ENCODE measurements at regions not wholly inside any gene's neighbourhood (a gene's known extent, or its start where the extent isn't known, plus 50 kb on each side); places are given as distances from the start of the nearest gene placed in this dataset.

DNA sequence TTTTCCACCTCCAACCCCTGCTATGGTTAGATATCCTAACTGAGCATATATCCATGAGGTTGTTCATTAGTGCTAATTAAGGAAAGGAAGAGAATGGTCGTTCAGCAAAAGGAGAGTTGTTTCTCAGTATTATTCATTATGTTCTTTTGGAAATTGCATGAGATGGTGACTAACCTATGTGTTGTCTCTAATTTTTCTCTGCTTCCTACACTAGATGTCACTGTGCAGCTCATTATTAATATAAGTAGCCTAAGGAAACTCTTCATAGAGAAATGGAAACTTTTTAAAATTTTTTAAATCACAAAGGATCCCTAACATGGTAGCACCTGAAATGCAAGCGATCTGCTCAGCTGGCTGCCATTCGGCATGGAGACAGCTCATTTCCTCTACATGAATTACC, 67.7 kb upstream of the FAM9A start:
- H3K4me1 Mint-ChIP-seq (ENCODE audit: insufficient read depth, unreplicated experiment): peaks cover 9% of the 10 kb centered on the region
- ChIA-PET POLR2A (interaction anchor here (0.6 kb wide), 1 partner anchor 791 kb away, joined by 3 read pairs; no protein-coding TSS in a partner anchor), CTCF (interaction anchor here (0.6 to 1.4 kb wide), 12 partner anchors 11 to 834 kb away, joined by 3 to 4 read pairs (median 3); no protein-coding TSS in a partner anchor)
- no TSS peak for BruUV-seq (replicated peaks)
- no peak overlapping the region for H3K27ac Mint-ChIP-seq (ENCODE audit: low read depth, unreplicated experiment)
- H3K27me3 Mint-ChIP-seq (ENCODE audit: insufficient read depth, unreplicated experiment): no peaks in the 10 kb centered on the region
- H3K36me3 Mint-ChIP-seq (ENCODE audit: insufficient read depth, unreplicated experiment): no peaks in the 10 kb centered on the region
- no peak overlapping the region for H3K4me3 Mint-ChIP-seq (ENCODE audit: unreplicated experiment)
- TF ChIP-seq, protein P1, sequence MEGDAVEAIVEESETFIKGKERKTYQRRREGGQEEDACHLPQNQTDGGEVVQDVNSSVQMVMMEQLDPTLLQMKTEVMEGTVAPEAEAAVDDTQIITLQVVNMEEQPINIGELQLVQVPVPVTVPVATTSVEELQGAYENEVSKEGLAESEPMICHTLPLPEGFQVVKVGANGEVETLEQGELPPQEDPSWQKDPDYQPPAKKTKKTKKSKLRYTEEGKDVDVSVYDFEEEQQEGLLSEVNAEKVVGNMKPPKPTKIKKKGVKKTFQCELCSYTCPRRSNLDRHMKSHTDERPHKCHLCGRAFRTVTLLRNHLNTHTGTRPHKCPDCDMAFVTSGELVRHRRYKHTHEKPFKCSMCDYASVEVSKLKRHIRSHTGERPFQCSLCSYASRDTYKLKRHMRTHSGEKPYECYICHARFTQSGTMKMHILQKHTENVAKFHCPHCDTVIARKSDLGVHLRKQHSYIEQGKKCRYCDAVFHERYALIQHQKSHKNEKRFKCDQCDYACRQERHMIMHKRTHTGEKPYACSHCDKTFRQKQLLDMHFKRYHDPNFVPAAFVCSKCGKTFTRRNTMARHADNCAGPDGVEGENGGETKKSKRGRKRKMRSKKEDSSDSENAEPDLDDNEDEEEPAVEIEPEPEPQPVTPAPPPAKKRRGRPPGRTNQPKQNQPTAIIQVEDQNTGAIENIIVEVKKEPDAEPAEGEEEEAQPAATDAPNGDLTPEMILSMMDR (IDR thresholded peaks at IDR 0.05; ENCODE audit: unreplicated experiment): no peak
- H3K9me3 Mint-ChIP-seq (ENCODE audit: unreplicated experiment): peaks cover 30% of the 10 kb centered on the region
- intact Hi-C loops (cut with micrococcal nuclease): loop anchor here (1.0 to 2.0 kb wide), 2 partner anchors 484 to 840 kb away; no protein-coding TSS in a partner anchor
- peak; percentile 34 for DNase-seq (ENCODE audit: unreplicated experiment)

DNA sequence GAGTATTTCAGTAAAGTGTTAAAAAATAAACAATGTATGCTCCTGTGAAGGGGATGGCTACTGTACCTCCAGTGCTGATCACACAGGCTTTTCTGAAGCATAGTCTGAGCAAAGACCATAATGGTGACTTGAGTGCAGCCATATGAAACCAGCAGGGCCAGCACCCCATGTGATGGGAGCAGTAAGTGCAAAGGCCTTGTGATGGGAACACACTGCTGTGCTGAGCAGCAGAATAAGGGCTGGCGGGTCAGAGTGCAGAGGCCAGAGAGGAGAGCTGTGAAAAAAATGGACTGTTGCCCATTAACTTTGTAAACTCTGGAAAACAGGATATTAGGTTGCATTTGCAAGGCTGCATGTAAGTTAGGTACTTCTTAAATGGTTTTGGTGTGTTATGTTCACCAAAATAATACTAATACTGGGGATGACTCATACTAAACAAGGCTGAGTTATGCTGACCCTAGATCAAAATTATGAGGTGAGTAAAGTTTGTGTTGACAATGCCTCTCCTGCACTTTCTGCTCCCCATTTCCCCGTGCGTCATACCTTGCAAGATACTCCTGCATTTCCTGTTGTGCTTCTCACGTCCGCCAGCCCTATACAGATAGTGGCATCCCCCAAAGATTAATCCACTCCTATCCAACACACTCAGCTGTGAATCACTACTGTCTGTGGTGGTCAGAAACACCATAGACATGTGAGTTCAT, 67.0 kb upstream of the FAM9A start:
- POLR2A ChIA-PET: interaction anchor here (0.6 kb wide), 1 partner anchor 791 kb away, joined by 3 read pairs; no protein-coding TSS in a partner anchor
- H3K4me1 Mint-ChIP-seq (ENCODE audit: insufficient read depth, unreplicated experiment): peaks cover 9% of the 10 kb centered on the region

DNA sequence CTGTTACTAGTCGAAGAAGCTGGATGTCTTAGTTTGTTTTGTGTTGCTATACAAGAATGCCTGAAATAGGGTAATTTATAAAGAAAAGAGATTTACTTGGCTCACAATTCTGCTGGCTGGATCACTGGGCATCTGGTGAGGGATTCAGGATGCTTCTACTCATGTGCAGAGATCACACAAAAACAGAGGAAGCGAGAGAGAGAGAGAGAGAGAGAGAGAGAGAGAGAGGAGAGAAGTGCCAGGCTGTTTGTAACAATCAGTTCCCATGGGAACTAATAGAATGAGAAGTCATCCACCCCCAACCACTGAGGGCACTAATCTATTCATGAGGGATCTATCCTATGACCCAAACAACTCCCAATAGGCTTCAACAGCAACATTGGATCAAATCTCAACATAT, 66.2 kb upstream of the FAM9A start:
- no TSS peak for BruUV-seq (replicated peaks)
- Mint-ChIP-seq H3K27ac (ENCODE audit: low read depth, unreplicated experiment) (no peak overlapping the region), H3K4me3 (ENCODE audit: unreplicated experiment) (no peak overlapping the region), H3K9me3 (ENCODE audit: unreplicated experiment) (peaks cover 21% of the 10 kb centered on the region), H3K36me3 (ENCODE audit: insufficient read depth, unreplicated experiment) (no peaks in the 10 kb centered on the region), H3K27me3 (ENCODE audit: insufficient read depth, unreplicated experiment) (peaks cover under 1% of the 10 kb centered on the region), H3K4me1 (ENCODE audit: insufficient read depth, unreplicated experiment) (peaks cover 9% of the 10 kb centered on the region)
- DNase-seq (ENCODE audit: unreplicated experiment): no peak
- TF ChIP-seq, protein P1 (IDR thresholded peaks at IDR 0.05; ENCODE audit: unreplicated experiment): no peak
- ChIA-PET POLR2A (no interaction called here), CTCF (interaction anchor here (0.7 to 0.9 kb wide), 4 partner anchors 22 to 1222 kb away, joined by 3 to 5 read pairs (median 4); no protein-coding TSS in a partner anchor)
- intact Hi-C loops (cut with micrococcal nuclease): no loop called here

More for the DNA sequence above, 67.0 kb upstream of the FAM9A start:
- Mint-ChIP-seq H3K9me3 (ENCODE audit: unreplicated experiment) (peaks cover 24% of the 10 kb centered on the region), H3K36me3 (ENCODE audit: insufficient read depth, unreplicated experiment) (no peaks in the 10 kb centered on the region), H3K27ac (ENCODE audit: low read depth, unreplicated experiment) (no peak overlapping the region), H3K27me3 (ENCODE audit: insufficient read depth, unreplicated experiment) (no peaks in the 10 kb centered on the region), H3K4me3 (ENCODE audit: unreplicated experiment) (no peak overlapping the region)
- CTCF ChIA-PET: interaction anchor here (0.6 to 1.4 kb wide), 8 partner anchors 26 to 835 kb away, joined by 3 to 4 read pairs (median 4); no protein-coding TSS in a partner anchor
- TF ChIP-seq, protein P1 (IDR thresholded peaks at IDR 0.05; ENCODE audit: unreplicated experiment): no peak
- intact Hi-C loops (cut with micrococcal nuclease): loop anchor here (2.0 kb wide), 1 partner anchor 485 kb away; no protein-coding TSS in a partner anchor
- no TSS peak for BruUV-seq (replicated peaks)
- DNase-seq (ENCODE audit: unreplicated experiment): peak; percentile 53

DNA sequence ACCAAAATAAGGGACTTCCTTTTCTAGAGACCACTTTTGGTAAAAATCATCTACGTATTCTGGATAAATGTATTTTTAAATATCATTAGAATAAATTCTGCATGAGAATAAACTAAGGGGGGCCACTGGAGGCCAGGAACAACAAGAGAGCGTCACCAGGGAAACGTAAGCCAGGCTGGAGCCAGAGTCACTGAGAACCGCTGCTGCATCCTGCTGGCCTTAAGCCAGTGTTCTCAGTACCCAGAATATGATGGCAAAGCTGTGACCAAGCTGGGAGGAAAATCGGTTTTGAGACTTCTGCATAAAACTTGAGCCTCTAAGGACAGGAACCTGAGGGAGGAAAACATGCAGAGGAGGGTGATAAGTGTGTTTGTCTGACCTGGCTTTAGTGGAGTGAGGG, 63.0 kb upstream of the FAM9A start:
- peaks cover 22% of the 10 kb centered on the region for H3K27me3 Mint-ChIP-seq (ENCODE audit: insufficient read depth, unreplicated experiment)
- ChIA-PET CTCF (no interaction called here), POLR2A (no interaction called here)
- no peaks in the 10 kb centered on the region for H3K36me3 Mint-ChIP-seq (ENCODE audit: insufficient read depth, unreplicated experiment)
- DNase-seq (ENCODE audit: unreplicated experiment): no peak
- TF ChIP-seq, protein P1 (IDR thresholded peaks at IDR 0.05; ENCODE audit: unreplicated experiment): no peak
- H3K27ac Mint-ChIP-seq (ENCODE audit: low read depth, unreplicated experiment): no peak overlapping the region
- peaks cover 9% of the 10 kb centered on the region for H3K4me1 Mint-ChIP-seq (ENCODE audit: insufficient read depth, unreplicated experiment)
- intact Hi-C loops (cut with micrococcal nuclease): no loop called here
- BruUV-seq (replicated peaks): no TSS peak
- H3K4me3 Mint-ChIP-seq (ENCODE audit: unreplicated experiment): no peak overlapping the region
- H3K9me3 Mint-ChIP-seq (ENCODE audit: unreplicated experiment): peaks cover 23% of the 10 kb centered on the region

Data from MCF 10A (cell line).